ENCODE measurements at regions not wholly inside any gene's neighbourhood (a gene's known extent, or its start where the extent isn't known, plus 50 kb on each side); places are given as distances from the start of the nearest gene placed in this dataset.

- intact Hi-C loops (cut with DNase I) = no loop called here
- Histone ChIP-seq H3K9ac (ENCODE audit: low read length in 3 of 3) (no peak overlapping the region), H3K27ac (ENCODE audit: low read depth in 2 of 2, low read length in 2 of 2) (no peak overlapping the region), H3K9me3 (ENCODE audit: control insufficient read depth in 2 of 3, insufficient read depth in 1 of 3, low read length in 3 of 3) (peaks cover 0 to 5% (median 2%) of the 10 kb centered on the region in 3 donors), H3K4me3 (ENCODE audit: low read length in 3 of 3) (no peak overlapping the region), H3K4me1 (ENCODE audit: control insufficient read depth in 2 of 3, insufficient read depth in 2 of 3, low read depth in 1 of 3, low read length in 3 of 3) (no peaks in the 10 kb centered on the region), H3K27me3 (ENCODE audit: control insufficient read depth, insufficient read depth, low read length) (no peaks in the 10 kb centered on the region), H3K36me3 (ENCODE audit: control insufficient read depth in 2 of 3, insufficient read depth in 3 of 3, low read length in 3 of 3) (no peaks in the 10 kb centered on the region)
- DNase-seq (no peak), FAIRE-seq (no peak)
- no peak for TF ChIP-seq CTCF (IDR thresholded peaks at IDR 0.05; ENCODE audit: borderline replicate concordance, extremely low read depth, insufficient read depth)
Measured at GRCh38 chr13:111868716-111869115, 198.2 kb upstream of the SOX1 start.

GRCh38 chr13:111872475-111873150, 194.3 kb upstream of the SOX1 start:
- Histone ChIP-seq H3K27me3 (ENCODE audit: control insufficient read depth, insufficient read depth, low read length) (no peaks in the 10 kb centered on the region), H3K27ac (ENCODE audit: low read depth in 2 of 2, low read length in 2 of 2) (no peak overlapping the region), H3K4me3 (ENCODE audit: low read length in 3 of 3) (no peak overlapping the region), H3K4me1 (ENCODE audit: control insufficient read depth in 2 of 3, insufficient read depth in 2 of 3, low read depth in 1 of 3, low read length in 3 of 3) (no peaks in the 10 kb centered on the region), H3K9me3 (ENCODE audit: control insufficient read depth in 2 of 3, insufficient read depth in 1 of 3, low read length in 3 of 3) (peaks cover 0 to 2% (median 1%) of the 10 kb centered on the region in 3 donors), H3K9ac (ENCODE audit: low read length in 3 of 3) (no peak overlapping the region), H3K36me3 (ENCODE audit: control insufficient read depth in 2 of 3, insufficient read depth in 3 of 3, low read length in 3 of 3) (no peaks in the 10 kb centered on the region)
- no peak for FAIRE-seq
- no peak for TF ChIP-seq CTCF (IDR thresholded peaks at IDR 0.05; ENCODE audit: borderline replicate concordance, extremely low read depth, insufficient read depth)
- intact Hi-C loops (cut with DNase I) = no loop called here
- no peak for DNase-seq

GRCh38 chr13:111873676-111874178, 193.2 kb upstream of the SOX1 start:
- intact Hi-C loops (cut with DNase I) = no loop called here
- no peak overlapping the region for H3K27ac ChIP-seq (ENCODE audit: low read depth in 2 of 2, low read length in 2 of 2)
- H3K36me3 ChIP-seq (ENCODE audit: control insufficient read depth in 2 of 3, insufficient read depth in 3 of 3, low read length in 3 of 3) = no peaks in the 10 kb centered on the region
- no peaks in the 10 kb centered on the region for H3K27me3 ChIP-seq (ENCODE audit: control insufficient read depth, insufficient read depth, low read length)
- no peaks in the 10 kb centered on the region for H3K4me1 ChIP-seq (ENCODE audit: control insufficient read depth in 2 of 3, insufficient read depth in 2 of 3, low read depth in 1 of 3, low read length in 3 of 3)
- DNase-seq (no peak), FAIRE-seq (no peak)
- no peak overlapping the region for H3K9ac ChIP-seq (ENCODE audit: low read length in 3 of 3)
- H3K9me3 ChIP-seq (ENCODE audit: control insufficient read depth in 2 of 3, insufficient read depth in 1 of 3, low read length in 3 of 3) = no peaks in the 10 kb centered on the region
- no peak for TF ChIP-seq CTCF (IDR thresholded peaks at IDR 0.05; ENCODE audit: borderline replicate concordance, extremely low read depth, insufficient read depth)
- no peak overlapping the region for H3K4me3 ChIP-seq (ENCODE audit: low read length in 3 of 3)

Measured in kidney (tissue), 13 donors.